GM19468 (cell line): ENCODE measurements at regions not wholly inside any gene's neighbourhood (a gene's known extent, or its start where the extent isn't known, plus 50 kb on each side); places are given as distances from the start of the nearest gene placed in this dataset.

ENCODE experiments used
- ATAC-seq: cut with Tn5 transposase; IDR thresholded peaks from one replicate; pipeline ENCODE4 v1.9.1; 2021; ENCODE audit warnings: mild to moderate bottlenecking, moderate library complexity, moderate number of reproducible peaks; ENCODE audit not compliant: unreplicated experiment; ENCODE audit errors: extremely low read depth

DNA sequence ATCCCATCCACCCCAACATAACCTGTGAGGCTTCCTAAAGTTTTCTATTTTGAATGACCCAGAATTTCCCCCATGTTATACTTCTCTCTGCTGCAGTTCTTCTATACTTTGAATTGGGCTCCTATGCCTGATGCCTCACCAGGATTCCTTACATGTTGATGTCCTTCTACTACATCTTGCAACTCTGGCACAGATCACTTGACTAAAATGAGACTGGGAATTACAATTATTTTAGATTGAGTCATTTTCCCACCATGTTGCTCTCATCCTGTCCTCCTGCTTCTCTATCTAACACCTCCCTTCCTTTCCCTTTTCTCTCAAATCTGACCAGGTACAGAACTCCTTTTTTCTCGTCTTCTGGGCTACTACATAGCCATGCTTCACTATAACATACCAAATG, 314.0 kb upstream of the KCNJ16 start:
- no peak for ATAC-seq

DNA sequence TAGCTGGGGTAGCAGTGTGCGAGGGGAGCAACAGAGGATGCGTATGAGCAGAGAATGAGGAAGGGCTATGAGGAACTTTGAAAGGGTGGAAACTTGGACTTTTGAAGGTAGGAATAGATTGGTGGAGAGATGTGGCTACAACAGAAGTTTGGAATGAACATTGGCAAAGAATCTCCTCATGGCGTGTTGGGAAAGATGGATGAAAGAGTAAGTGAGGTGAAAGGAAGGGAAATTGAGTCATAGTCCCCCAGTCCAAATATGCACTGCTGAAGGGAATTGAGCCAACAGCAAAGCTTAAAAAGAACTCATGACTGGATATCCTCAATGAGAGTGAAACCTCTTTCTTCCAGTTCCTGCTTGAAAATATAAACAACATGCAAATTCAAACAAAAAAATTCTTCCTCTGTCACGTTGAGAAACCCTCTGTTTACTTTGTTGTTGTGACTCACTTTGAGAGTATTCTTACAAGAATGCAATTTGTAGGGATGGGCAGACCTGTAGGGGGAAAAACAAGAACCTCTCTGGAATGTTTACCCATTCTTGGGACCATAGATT, 313.2 kb upstream of the KCNJ16 start:
- no peak for ATAC-seq

DNA sequence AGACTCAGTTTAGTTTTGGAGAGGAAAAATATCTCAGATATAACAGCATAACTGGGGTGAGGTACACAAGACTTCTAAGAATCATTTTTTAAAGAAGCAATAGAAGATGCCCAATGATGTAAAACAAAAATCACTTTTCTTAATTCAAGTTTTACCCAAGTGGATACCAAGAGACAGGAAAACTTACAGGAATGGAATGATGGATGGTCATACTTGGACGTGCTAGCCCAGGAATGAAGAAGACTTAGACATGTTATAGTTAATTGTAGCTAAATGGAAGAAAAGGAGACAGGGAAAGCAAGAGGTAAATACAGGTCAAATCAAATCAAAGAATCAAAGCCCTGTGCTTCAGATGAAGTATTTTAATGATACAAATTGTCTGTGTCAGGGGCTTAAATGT, 312.7 kb upstream of the KCNJ16 start:
- ATAC-seq = no peak

DNA sequence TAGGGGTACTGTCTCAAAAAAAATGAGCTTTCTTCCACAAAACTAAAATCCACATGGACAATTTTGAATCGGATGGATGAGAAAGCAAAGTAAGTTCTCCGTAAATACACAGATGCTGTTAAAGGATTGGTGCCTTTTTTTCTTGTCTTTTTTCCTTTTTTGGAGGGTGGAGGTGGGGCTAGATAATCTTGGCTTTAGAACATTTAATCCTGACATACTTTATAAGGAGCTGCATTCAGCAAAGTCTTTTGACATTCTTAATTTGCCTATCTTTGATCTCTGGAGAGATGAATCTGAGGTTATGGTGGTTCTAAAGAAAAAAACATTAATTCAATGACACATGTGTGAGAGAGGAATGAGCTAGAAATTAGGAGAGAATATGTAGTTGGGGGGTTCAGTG, 312.3 kb upstream of the KCNJ16 start:
- no peak for ATAC-seq

DNA sequence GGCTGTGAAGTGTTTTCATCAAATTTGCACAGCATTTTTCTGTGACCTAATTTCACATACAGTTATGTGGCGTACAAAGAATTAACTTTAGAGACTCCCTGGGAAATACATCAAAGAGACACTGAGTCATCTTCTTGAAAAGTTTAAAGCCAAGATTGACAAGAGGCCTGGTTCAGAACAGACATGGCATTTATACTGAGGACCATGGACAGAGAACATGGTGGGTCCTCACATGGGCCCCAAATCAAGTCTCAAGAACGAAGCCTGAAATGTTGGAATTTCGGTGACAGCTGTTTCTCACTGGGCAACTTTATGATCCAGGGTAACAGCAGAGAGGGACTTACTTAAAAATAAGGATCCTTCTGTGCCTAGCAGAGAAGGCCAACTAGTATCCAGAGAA, 311.5 kb upstream of the KCNJ16 start:
- no peak for ATAC-seq

GRCh38 chr17:69764146-69764545, 310.9 kb upstream of the KCNJ16 start:
- no peak for ATAC-seq

DNA sequence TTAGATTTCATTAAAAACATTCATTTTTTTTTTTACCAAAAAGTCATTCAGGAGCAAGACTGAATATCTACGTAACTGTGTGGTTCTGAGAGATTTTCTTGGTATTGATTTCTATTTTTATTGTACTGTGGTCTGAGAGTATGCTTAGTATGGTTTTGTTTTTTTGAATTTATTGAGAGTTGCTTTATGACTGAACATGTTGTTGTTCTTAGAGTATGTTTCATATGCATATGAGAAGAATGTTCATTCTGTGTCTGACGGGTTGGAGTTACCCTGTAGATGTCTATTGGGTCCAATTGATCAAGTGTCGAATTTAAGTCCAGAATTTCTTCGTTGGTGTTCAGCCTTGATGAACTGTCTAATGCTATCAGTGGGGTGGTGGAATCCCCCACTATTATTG, 306.0 kb upstream of the KCNJ16 start:
- ATAC-seq = no peak

GRCh38 chr17:69773081-69773480, 301.9 kb upstream of the KCNJ16 start:
- no peak for ATAC-seq

DNA sequence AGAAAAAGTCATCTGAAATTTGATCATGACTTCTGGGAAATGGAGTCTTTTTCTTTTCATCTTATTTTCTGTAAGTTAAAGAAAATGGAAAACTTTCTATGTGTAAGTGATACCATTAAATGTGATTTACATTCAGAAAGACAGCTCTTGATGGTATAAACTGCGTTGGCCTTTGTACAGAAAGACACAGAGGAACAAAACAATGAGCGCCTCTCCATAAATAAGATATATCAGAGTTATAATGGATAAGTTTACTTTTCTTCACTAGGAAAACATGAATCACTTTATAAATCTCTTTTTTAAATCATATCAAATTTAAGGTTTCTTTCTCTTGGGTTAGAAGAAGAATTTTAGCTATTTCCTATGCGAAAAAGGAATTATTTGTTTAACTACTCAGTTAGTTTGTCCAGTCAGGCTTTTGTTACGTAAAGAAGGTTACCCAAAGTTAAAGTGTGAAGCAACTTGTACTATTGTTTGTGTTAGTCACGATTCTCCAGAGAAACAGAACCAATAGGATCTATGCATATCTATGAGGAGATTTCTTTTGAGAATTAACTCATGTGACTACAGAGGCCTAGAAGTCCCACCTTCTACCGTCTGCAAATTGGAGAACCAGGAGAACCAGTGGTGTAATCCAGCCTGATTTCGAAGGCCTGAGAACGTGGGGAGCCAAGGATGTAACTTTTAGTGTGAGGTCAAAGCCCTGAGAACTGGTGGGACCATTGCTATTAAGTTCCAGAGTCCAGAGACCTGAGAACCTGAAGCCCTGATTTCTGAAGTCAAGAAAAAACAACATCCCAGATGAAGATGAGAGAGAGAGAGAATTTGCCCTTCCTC, 295.4 kb upstream of the KCNJ16 start:
- ATAC-seq = no peak

GRCh38 chr17:69783865-69784264, 291.2 kb upstream of the KCNJ16 start:
- ATAC-seq = no peak

DNA sequence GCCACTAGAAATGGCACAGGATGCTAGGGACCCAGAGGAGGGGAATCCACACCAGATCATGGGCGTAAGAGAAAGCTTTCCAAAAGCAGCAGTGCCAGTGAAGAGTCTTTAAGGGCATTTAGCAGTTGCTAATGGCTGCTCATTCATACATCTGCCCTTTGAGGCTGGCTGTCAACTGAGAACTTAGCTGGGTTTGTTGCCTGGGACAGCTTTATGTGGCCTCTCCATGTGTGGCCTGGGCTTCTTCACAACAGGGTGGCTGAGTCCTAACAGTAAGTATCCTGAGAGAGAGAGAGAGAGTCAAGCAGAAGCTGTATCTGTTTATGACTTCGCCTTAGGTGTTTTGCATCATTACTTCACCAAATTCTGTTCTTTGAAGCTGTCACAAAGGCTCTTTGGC, 286.1 kb upstream of the KCNJ16 start:
- no peak for ATAC-seq

- no peak for ATAC-seq
Observed at GRCh38 chr17:69796078-69796477, 278.9 kb upstream of the KCNJ16 start.

DNA sequence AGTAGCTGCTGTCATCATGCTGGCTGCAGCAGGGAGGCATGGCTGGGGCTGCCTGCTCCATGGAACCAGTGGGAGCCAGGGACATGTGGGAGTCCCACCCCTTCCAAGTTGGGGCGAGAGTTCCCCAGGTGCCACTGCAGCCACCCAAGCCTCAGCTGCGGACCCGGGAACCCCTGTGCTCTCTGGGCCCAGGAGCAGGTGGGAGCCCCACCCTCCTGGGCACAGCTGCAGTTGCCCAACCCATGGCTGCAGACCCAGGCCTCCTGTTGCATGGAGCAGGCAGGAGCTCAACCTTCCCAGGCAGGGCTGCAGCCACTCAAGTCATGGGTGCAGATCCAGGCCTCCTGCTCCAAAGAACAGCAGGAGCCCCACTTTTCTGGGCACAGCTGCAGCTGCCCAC, 274.2 kb upstream of the KCNJ16 start:
- ATAC-seq = no peak

DNA sequence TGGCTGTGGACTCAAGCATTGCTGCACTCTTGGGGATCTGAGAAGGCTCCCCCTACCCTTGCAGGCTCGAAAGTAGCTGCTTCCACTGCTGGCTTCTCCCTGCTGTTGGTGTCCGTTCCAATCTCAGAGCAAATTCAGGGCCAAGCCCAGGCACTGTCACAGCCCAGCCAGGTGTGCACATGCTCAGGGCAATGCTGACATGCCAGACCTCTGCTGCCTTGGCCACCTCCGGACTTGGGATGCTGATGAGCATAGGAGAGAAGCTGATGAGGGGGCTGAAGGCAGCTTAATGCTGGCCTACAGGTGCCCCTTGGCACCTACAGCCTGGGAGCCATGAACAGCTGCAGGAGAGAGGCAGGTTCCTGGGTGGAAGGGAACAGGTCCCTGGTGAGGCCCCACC, 273.7 kb upstream of the KCNJ16 start:
- no peak for ATAC-seq

DNA sequence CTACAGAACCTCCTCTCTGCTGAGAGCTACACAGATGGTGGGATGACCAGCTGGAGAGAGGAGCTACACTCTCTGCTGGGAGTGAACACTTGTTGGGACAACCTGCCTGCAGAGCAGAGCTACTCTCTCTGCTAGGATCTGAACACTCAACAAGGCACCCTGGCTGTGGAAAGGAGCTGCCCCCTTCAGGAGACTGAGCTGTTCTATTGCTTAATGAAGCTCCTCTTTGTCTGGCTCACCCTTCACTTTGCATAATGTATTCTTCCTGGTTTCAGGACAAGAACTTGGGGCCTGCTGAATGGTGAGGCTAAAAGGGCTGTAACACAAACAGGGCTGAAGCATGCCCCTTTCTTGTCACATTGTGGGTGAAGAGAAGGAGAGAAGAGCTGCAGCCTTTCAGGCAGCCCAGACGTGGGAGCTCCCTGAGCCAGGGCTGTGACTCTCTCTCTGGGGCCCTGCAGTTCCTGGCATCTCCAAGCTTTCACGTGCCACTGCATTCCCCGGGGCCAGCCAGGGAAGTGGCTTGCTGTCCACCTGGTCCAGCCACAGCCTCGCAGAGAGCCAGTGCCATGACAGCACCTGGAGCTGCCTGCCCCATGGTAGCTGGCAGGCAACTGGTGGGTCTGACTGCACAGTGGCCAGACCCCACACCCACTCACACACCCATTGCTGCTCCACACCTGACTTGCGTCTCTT, 272.8 kb upstream of the KCNJ16 start:
- ATAC-seq = no peak

DNA sequence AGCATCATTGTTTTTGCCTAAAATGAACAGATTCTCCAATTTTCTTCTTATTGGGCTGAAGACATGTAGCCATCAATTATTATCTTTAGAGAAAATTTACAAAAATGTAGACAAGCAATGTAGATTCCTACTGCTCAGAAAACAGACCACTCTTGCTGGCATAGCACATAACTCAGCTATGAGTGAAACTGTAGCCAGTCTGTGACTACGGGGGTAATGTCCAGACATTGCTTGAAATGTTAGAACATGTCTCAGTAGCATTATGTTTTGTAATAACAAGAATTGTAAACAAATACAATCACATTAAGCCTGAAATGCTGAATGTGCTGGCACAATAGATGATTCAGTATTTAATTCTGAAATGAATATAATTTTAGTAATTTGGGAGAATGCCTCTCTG, 265.7 kb upstream of the KCNJ16 start:
- no peak for ATAC-seq

DNA sequence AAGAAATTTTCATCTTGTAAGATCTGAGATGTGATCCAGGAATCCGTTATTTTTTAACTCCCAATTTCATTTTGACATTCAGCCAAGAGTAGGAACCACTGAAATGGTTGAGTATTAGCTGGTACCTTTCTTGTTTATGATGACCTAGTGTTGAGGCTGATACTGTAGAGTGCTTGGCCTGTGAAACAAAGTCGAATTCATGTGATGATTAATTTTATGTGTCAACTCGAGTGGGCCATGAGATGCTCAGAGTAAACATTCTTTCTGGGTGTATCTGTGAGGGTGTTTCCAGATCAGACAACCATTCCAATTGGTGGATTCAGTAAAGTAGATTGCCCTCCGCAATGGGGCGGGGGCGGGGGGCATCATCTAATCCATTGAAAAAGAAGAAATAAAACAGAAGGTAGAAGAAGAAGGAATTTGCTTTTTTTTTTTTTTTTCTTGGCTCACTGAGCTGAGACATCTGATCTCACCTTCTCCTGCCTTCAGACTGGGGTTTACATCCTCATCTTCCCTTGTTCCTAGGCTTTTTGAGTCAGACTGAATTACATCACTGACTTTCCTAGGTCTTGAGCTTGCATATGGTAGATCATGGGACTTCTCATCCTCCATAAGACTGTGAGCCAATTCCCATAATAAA, 264.6 kb upstream of the KCNJ16 start:
- no peak for ATAC-seq

DNA sequence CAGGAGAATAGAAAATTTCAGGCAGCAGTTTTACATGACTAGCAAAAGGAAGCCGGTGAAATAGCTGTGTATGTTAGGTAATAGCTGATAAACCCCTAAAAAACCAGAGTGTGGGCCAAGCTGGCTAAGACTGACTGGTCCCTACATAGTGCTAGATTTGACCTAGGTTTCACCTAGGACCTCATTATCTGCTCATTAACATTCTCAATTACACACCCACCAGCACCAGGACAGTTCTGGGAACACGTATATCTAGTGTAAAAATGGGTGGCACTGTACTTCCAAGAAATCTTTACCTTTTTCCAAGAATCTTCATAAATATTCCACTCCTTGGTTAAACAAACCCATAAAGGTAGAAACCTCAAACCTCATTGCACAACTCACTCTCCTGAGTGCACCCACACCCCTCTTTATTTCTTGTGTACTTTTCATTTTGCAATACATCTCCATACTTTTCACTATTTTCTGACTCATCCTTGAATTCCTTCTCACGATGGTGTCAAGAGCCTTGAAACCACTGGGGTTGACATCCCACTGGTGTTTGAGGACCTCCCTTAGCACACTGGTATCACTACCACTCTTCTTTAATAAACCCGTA, 262.7 kb upstream of the KCNJ16 start:
- no peak for ATAC-seq

DNA sequence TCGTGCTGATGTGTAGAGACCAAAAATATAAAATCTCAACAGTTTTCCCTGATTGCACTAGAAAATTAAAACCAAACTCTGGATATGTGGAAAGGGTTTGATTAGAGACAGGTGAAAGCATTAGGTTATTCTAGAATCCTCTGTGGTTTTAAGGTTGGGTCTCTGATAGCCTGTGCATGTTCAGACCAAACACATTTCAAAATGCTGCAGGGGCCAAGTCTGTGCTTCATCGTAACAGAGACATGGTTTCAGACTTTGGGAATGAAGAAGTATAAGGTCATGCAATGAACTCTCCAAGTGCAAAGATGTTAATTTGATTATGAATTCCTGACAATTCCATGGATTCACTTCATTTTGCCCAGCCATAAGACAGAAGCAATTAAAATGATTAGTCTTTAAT, 261.0 kb upstream of the KCNJ16 start:
- ATAC-seq = no peak

DNA sequence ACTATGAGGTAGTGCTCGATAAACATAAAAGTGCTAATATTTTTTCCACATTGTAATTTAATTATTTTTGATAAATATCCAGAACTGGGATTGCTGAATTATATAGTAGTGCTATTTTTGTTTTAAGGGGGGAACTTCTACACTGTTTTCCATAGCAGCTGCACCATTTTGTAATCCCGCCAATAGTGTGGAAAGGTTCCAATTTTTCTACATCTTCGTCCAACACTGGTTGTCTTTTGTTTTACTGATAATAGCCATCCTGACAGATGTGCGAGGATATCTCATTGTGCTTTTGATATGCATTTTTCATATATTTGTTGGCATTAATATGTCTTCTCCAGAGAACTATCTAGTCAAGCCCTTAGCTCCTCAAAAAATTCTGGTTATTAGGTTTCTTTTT, 259.6 kb upstream of the KCNJ16 start:
- ATAC-seq = no peak

DNA sequence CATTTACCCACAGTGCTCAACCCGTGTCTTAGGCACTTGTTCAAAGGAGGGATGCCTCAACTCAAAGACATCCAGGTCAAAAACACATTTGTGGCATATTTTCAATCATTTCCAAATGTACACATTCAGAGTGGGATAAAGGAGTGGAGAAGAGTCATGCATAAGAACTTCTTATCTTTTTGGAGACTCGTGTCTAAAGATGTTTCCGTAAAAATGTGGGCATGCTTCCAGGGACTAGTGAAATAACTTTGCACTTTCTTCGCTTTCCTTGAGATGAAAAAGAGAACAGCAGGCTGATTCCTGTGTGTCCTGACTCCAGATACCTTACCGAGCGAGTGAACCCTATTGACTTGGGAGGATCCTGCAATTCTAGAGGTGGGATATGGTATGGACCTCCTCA, 256.6 kb upstream of the KCNJ16 start:
- no peak for ATAC-seq
